HUDEP-2 (cell line): ENCODE measurements at regions not wholly inside any gene's neighbourhood (a gene's known extent, or its start where the extent isn't known, plus 50 kb on each side); places are given as distances from the start of the nearest gene placed in this dataset.
"Not testable (repeated sequence)": the region's sequence is repeated elsewhere in the genome, so short reads cannot be mapped to it uniquely, and the experiment has no call there.

Experiments used
- DNase-seq, 76 experiments: peaks; one replicate each; lab custom pipeline; 2025; ENCODE audit not compliant: unreplicated experiment in 76 of 76; lab: John Stamatoyannopoulos, UW

GRCh38 chr5:89584339-89584956, 701.5 kb upstream of the MEF2C start:
- no peak for DNase-seq

GRCh38 chr5:89583534-89583933, 700.5 kb upstream of the MEF2C start:
- no peak for DNase-seq

- DNase-seq, result no peak
Observed at GRCh38 chr5:89582768-89583339, 699.9 kb upstream of the MEF2C start.

GRCh38 chr5:89580976-89581375, 698.0 kb upstream of the MEF2C start:
- DNase-seq, result no peak

GRCh38 chr5:89575319-89575718, 692.3 kb upstream of the MEF2C start:
- DNase-seq, result no peak

- DNase-seq, result no peak
Observed at GRCh38 chr5:89573345-89573744, 690.4 kb upstream of the MEF2C start.

- no peak for DNase-seq
Observed at GRCh38 chr5:89572696-89573095, 689.7 kb upstream of the MEF2C start.

- DNase-seq, result no peak
Observed at GRCh38 chr5:89570557-89570956, 687.6 kb upstream of the MEF2C start.

- no peak for DNase-seq
Observed at GRCh38 chr5:89566340-89566739, 683.4 kb upstream of the MEF2C start.

- no peak for DNase-seq
Observed at GRCh38 chr5:89560696-89561095, 677.7 kb upstream of the MEF2C start.

- no peak for DNase-seq
Observed at GRCh38 chr5:89556215-89556913, 673.4 kb upstream of the MEF2C start.

GRCh38 chr5:89546657-89547056, 663.7 kb upstream of the MEF2C start:
- DNase-seq, result no peak

- DNase-seq, result no peak
Observed at GRCh38 chr5:89545626-89546025, 662.6 kb upstream of the MEF2C start.

- no peak for DNase-seq
Observed at GRCh38 chr5:89545076-89545475, 662.1 kb upstream of the MEF2C start.

GRCh38 chr5:89542736-89543135, 659.8 kb upstream of the MEF2C start:
- DNase-seq, result no peak

- no peak for DNase-seq
Observed at GRCh38 chr5:89537800-89538199, 654.8 kb upstream of the MEF2C start.

- DNase-seq, result no peak
Observed at GRCh38 chr5:89536020-89536419, 653.0 kb upstream of the MEF2C start.

- DNase-seq, result no peak
Observed at GRCh38 chr5:89535411-89535810, 652.4 kb upstream of the MEF2C start.

- DNase-seq, result no peak
Observed at GRCh38 chr5:89534331-89534730, 651.3 kb upstream of the MEF2C start.

GRCh38 chr5:89524785-89525184, 641.8 kb upstream of the MEF2C start:
- DNase-seq, result no peak

- not testable (repeated sequence) for DNase-seq
Observed at GRCh38 chr5:89523867-89524266, 640.9 kb upstream of the MEF2C start.

GRCh38 chr5:89520771-89521170, 637.8 kb upstream of the MEF2C start:
- DNase-seq, result no peak
